ENCODE measurements at regions not wholly inside any gene's neighbourhood (a gene's known extent, or its start where the extent isn't known, plus 50 kb on each side); places are given as distances from the start of the nearest gene placed in this dataset.
"Not testable (repeated sequence)": the region's sequence is repeated elsewhere in the genome, so short reads cannot be mapped to it uniquely, and the experiment has no call there.

GRCh38 chr2:87488991-87489390, 258.9 kb upstream of the PLGLB2 start:
- not testable (repeated sequence) for TF ChIP-seq MAX (IDR thresholded peaks at IDR 0.05); POLR2AphosphoS5 (IDR thresholded peaks at IDR 0.05; ENCODE audit: low read depth, low read length); CTCF (IDR thresholded peaks at IDR 0.05 in 2 of 3, conservative IDR thresholded peaks at IDR 0.05 in 1 of 3; ENCODE audit: borderline replicate concordance in 1 of 3, insufficient read depth in 1 of 3, low read depth in 2 of 3, low read length in 2 of 3); CEBPB (IDR thresholded peaks at IDR 0.05; ENCODE audit: low read depth); EZH2 (IDR thresholded peaks at IDR 0.05); POLR2A (IDR thresholded peaks at IDR 0.05; ENCODE audit: borderline replicate concordance, extremely low read depth, insufficient read depth, insufficient read length); JUND (IDR thresholded peaks at IDR 0.05); REST (IDR thresholded peaks at IDR 0.05; ENCODE audit: low read depth); SIN3A (IDR thresholded peaks at IDR 0.05; ENCODE audit: low read depth); EZH2phosphoT487 (IDR thresholded peaks at IDR 0.05; ENCODE audit: borderline replicate concordance); SRF (IDR thresholded peaks at IDR 0.05; ENCODE audit: low read depth); ATF3 (IDR thresholded peaks at IDR 0.05); TCF7L2 (IDR thresholded peaks at IDR 0.05; ENCODE audit: borderline replicate concordance, extremely low read depth, insufficient read depth, insufficient read length); CBX3 (IDR thresholded peaks at IDR 0.05; ENCODE audit: low read depth)
